Bone marrow (tissue), 2 donors: ENCODE measurements at regions not wholly inside any gene's neighbourhood (a gene's known extent, or its start where the extent isn't known, plus 50 kb on each side); places are given as distances from the start of the nearest gene placed in this dataset.

Experiments used
- DNase-seq, 2 donors: peaks; one replicate each; lab custom pipeline; 2025; lab: John Stamatoyannopoulos, UW

GRCh38 chr22:34434371-34434770 lies 514.1 kb upstream of the LARGE1 start:
- no peak for DNase-seq

GRCh38 chr22:34437140-34437539 lies 516.9 kb upstream of the LARGE1 start:
- no peak for DNase-seq

GRCh38 chr22:34454598-34454997 lies 534.3 kb upstream of the LARGE1 start:
- no peak for DNase-seq

GRCh38 chr22:34462795-34463194 lies 542.5 kb upstream of the LARGE1 start:
- no peak for DNase-seq

- no peak for DNase-seq
These were observed 555.6 kb upstream of the LARGE1 start for GRCh38 chr22:34475886-34476285.

GRCh38 chr22:34476762-34477161 lies 556.5 kb upstream of the LARGE1 start:
- DNase-seq: no peak

GRCh38 chr22:34481090-34481489 lies 560.8 kb upstream of the LARGE1 start:
- no peak for DNase-seq

- DNase-seq: no peak
These were observed 566.1 kb upstream of the LARGE1 start for GRCh38 chr22:34486381-34486780.

GRCh38 chr22:34489861-34490260 lies 569.6 kb upstream of the LARGE1 start:
- DNase-seq: no peak

- DNase-seq: no peak
These were observed 570.6 kb upstream of the LARGE1 start for GRCh38 chr22:34490886-34491285.

- DNase-seq: no peak
These were observed 572.5 kb upstream of the ISX start for GRCh38 chr22:34493486-34493885.

GRCh38 chr22:34501366-34501965 lies 564.5 kb upstream of the ISX start:
- DNase-seq: no peak

- no peak for DNase-seq
These were observed 563.1 kb upstream of the ISX start for GRCh38 chr22:34502821-34503220.

- no peak for DNase-seq
These were observed 557.2 kb upstream of the ISX start for GRCh38 chr22:34508797-34509196.

GRCh38 chr22:34526681-34527080 lies 539.3 kb upstream of the ISX start:
- no peak for DNase-seq

- no peak for DNase-seq
These were observed 531.9 kb upstream of the ISX start for GRCh38 chr22:34534101-34534500.

- DNase-seq: no peak
These were observed 498.6 kb upstream of the ISX start for GRCh38 chr22:34567367-34567766.

GRCh38 chr22:34570408-34570807 lies 495.6 kb upstream of the ISX start:
- DNase-seq: no peak

GRCh38 chr22:34579519-34579918 lies 486.4 kb upstream of the ISX start:
- no peak for DNase-seq

- no peak for DNase-seq
These were observed 478.3 kb upstream of the ISX start for GRCh38 chr22:34587357-34588356.

GRCh38 chr22:34588871-34589545 lies 476.9 kb upstream of the ISX start:
- no peak for DNase-seq

- DNase-seq: no peak
These were observed 473.7 kb upstream of the ISX start for GRCh38 chr22:34592123-34592740.
